Epithelial cell of prostate (primary cell): ENCODE measurements at regions not wholly inside any gene's neighbourhood (a gene's known extent, or its start where the extent isn't known, plus 50 kb on each side); places are given as distances from the start of the nearest gene placed in this dataset.
A peak's percentile ranks its signal among the peaks of the same experiment; 100 is the strongest.
"Not testable (repeated sequence)": the region's sequence is repeated elsewhere in the genome, so short reads cannot be mapped to it uniquely, and the experiment has no call there.

Experiments
- DNase-seq: peaks from one replicate; pipeline ENCODE4 v3.0.0-alpha.2; 2011; ENCODE audit warnings: low read depth, low spot score
- H3K27ac ChIP-seq: fragments of 450-650 bp; 2 replicates; pipeline ENCODE4 v1.5.1; 2017; ENCODE audit warnings: mild to moderate bottlenecking

- H3K27ac ChIP-seq: no peak overlapping the region
- DNase-seq: no peak
Observed at GRCh38 chr4:165548702-165549101, 169.9 kb downstream of the CPE start.

DNA sequence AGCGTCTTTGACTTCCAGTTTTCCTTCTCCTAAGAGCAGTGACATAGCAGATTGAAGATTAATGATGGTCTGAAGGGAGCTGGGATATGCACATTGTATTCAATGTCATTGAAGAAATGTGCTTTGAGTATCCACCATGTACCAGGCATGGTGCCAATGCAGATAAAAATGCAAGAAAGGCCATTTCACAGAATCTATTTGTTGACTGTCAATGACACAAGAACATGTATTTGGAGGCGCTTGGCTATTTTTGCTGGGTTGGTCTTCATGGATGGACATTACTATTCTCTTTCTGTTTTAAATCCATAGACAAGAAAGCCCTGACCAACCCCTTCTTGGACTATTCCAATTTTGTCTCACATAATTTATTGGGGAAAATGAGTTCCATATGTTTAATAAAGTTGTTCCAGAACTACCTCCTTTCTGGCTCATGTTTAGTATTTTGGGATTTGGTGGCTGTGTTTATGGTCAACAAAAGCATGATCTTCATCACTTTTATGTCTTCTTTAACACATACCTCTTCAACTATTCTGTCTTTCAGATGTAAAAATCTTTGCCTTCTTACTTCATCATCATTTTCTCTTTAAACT, 174.5 kb downstream of the CPE start:
- no peak for DNase-seq
- no peak overlapping the region for H3K27ac ChIP-seq

DNA sequence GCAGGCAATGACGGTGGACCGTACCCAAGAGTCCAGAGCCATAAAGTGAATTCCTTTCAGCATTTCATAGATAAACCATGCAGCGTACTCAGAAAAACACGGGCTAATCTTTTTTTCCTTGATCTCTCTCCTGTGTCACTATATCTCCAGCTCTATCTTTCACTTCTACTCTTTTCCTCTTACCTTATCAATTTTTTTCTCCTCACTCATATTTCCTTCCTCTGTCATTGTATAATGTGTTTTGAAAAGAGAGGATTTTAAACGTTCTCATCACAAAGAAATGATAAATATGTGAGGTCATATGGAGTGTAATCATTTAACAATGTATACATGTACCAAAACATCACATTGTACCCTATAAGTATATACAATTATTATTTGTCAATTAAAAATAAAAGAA, 176.5 kb downstream of the CPE start:
- H3K27ac ChIP-seq: no peak overlapping the region
- DNase-seq: no peak

- DNase-seq: no peak
- no peak overlapping the region for H3K27ac ChIP-seq
Observed at GRCh38 chr4:165556383-165556782, 177.6 kb downstream of the CPE start.

- no peak for DNase-seq
- H3K27ac ChIP-seq: no peak overlapping the region
Observed at GRCh38 chr4:165560941-165561340, 182.1 kb downstream of the CPE start.

DNA sequence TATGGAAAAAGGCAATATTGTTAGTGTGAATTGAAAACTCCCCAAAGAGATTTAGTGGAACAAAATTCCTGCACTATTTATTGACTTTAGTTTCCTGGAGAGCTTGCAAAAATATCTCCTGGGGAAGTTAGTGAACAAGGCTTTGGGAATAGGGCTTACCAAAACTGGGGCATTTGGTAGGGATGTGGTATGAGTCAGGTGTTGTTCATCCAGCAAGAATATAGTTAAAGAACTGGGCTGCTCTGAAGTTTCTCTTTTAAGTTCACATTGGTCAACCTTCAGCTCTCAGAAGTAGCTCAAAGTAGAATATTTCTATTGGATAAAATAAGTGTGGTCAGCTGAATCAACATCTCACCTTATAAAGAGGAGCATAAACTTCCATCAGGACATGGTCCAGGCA, 185.0 kb downstream of the CPE start:
- H3K27ac ChIP-seq: no peak overlapping the region
- DNase-seq: no peak

DNA sequence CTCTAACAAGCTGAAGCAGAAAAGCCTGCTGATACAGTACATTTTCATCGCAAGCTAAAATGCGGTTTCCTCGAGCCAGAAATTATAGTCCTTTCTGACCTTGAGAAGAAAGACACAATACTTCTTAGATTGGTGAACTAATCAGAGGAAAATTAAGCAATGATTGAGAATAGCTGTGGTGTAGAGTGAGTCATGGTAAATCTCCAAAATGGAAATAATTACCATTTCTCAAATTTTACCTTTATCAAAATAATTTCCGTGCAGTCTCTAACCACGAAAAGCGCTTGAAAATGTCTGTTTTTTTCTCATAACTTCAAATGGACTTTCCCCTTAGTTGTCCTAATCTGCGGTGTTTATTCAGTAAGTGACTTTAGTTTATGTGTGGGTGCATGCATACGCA, 190.2 kb downstream of the CPE start:
- H3K27ac ChIP-seq: no peak overlapping the region
- DNase-seq: no peak

DNA sequence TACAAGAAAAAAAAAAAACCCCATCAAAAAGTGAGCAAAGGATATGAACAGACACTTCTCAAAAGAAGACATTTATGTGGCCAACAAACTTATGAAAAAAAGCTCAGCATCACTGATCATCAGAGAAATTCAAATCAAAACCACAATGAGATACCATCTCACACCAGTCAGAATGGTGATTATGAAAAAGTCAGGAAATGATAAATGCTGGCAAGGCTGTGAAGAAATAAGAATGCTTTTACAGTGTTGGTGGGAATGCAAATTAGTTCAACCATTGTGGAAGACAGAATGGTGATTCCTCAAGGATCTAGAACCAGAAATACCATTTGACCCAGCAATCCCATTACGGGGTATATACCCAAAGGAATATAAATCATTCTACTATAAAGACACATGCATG, 192.7 kb downstream of the CPE start:
- not testable (repeated sequence) for DNase-seq, H3K27ac ChIP-seq

DNA sequence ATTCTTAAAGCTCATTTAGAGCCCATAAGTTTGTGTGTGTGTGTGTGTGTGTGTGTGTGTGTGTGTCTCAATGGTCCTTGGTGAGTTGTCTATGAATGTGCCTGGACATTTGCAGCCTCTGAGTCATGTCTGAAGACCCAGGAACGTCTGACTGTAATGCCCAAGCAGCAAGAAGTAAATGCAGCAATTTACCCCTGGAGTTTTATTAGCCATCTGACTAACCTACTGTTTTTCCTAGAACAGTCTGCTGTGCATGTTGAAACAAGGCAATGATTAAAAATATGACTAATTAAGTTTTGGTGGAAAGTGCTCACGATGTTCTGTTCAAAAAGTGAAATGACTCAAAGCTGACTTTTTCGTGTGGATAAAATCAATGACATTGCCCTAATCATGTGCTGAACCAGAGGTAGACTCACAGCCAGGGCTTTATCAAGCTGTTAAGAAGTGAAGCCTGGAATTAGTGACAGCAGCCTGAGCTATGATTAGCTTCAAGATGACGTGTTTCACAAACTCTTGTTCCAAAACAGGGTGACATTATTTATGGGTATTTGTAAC, 201.6 kb downstream of the CPE start:
- peak overlapping the region; percentile 73 for H3K27ac ChIP-seq
- peak; percentile 100 for DNase-seq

GRCh38 chr4:165583341-165583740, 204.5 kb downstream of the CPE start:
- peak; percentile 26 for DNase-seq
- H3K27ac ChIP-seq: peak overlapping the region; percentile 45

GRCh38 chr4:165584916-165585315, 206.1 kb downstream of the CPE start:
- DNase-seq: no peak
- H3K27ac ChIP-seq: no peak overlapping the region

GRCh38 chr4:165588534-165589315, 209.9 kb downstream of the CPE start:
- DNase-seq: no peak
- no peak overlapping the region for H3K27ac ChIP-seq

GRCh38 chr4:165592386-165592785, 213.6 kb downstream of the CPE start:
- DNase-seq: no peak
- H3K27ac ChIP-seq: no peak overlapping the region

- H3K27ac ChIP-seq: no peak overlapping the region
Observed at GRCh38 chr4:165597581-165598480, 219.0 kb downstream of the CPE start.

DNA sequence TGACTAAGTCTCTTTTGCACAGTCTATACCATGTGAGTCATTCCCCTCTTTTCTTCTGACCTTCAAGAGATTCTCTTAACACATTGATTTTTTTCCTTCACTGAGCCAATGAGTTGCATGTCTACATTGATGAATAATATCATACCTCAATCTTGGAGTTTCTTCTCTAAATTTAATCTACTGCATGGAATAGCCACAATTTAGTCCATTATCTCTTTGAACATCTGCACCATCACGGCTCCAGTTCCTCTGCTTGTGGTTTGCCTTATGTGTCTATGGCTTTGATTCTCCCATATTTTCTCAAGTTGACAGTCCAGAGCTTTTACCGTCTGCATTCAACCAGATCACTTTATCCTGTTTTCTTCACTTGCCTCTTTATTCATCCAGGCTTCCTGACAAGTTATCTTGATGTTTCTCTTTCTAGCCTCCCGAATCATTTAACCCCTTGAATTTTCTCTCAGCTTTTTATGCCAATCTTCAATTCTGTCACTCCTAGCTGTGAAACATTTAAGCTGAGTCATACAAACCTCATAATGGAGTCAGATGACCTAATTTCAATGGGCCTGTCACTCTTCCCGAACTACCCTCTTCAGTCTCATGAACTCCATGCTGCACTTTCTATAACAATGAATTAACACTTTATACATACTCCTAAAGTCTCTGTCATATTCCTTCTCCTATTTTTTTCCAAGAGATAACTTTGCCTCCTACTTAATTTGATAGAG, 222.3 kb downstream of the CPE start:
- H3K27ac ChIP-seq: no peak overlapping the region
- no peak for DNase-seq

More at GRCh38 chr4:165597581-165598480, 219.0 kb downstream of the CPE start:
- no peak for DNase-seq

DNA sequence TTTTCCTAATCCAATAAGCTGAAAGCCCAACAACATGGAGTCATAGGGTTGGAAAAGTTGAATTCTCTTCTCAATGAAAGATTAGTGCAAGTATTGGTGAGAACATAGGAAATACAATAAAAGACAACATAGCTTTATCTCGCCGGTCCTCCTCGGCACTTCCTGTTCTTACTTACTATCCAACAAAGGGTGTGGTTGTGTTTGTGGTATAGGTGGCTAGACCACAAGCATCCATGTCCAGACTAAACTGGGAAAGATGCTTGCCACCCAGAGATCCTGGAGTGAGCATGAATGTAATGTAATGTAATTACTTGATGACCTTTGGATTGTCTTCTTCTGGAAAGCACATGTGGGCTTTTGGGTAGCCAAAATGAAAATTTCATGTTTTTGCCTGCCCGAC, 223.8 kb downstream of the CPE start:
- no peak for DNase-seq
- H3K27ac ChIP-seq: no peak overlapping the region

- H3K27ac ChIP-seq: no peak overlapping the region
- DNase-seq: no peak
Observed at GRCh38 chr4:165604181-165604580, 225.4 kb downstream of the CPE start.

GRCh38 chr4:165605811-165606210, 227.0 kb downstream of the CPE start:
- no peak for DNase-seq
- no peak overlapping the region for H3K27ac ChIP-seq

- no peak for DNase-seq
- no peak overlapping the region for H3K27ac ChIP-seq
Observed at GRCh38 chr4:165606465-165607205, 227.8 kb downstream of the CPE start.
